ENCODE measurements at regions not wholly inside any gene's neighbourhood (a gene's known extent, or its start where the extent isn't known, plus 50 kb on each side); places are given as distances from the start of the nearest gene placed in this dataset.

DNA sequence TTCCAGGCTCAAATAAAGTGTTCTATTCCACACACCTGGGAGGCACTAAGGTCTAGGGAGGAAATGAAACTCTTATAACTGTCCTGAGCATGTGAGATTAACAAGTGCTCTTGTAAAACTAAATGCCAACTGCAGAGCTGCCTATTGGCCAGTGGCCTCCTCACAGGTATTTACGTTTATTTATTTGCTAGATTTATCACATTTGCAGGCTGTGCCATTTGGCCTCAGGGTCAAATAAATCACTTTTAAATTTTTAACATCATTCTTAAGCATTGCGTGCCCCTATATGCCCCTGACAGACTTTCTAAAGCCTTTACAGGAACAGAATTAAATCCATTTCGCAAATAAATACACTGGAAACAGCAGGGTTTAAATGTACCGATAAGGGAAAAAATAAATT is 381.8 kb upstream of the NFE2L3 start:
- Mint-ChIP-seq H3K27me3 (ENCODE audit: low read depth) (no peaks in the 10 kb centered on the region), H3K9me3 (ENCODE audit: low read depth) (peaks cover 6% of the 10 kb centered on the region), H3K4me1 (ENCODE audit: low read depth) (peaks cover 23% of the 10 kb centered on the region), H3K27ac (ENCODE audit: unreplicated experiment) (peak overlapping the region; percentile 64), H3K4me3 (ENCODE audit: unreplicated experiment) (no peak overlapping the region), H3K36me3 (ENCODE audit: low read depth) (peaks cover 1% of the 10 kb centered on the region)
- no peak for DNase-seq (ENCODE audit: low spot score)
- peak; percentile 6 for TF ChIP-seq CTCF (IDR thresholded peaks at IDR 0.05)

GRCh38 chr7:25770670-25771069 is 381.3 kb upstream of the NFE2L3 start:
- Mint-ChIP-seq H3K4me3 (ENCODE audit: unreplicated experiment) (no peak overlapping the region), H3K27ac (ENCODE audit: unreplicated experiment) (peak overlapping the region; percentile 64), H3K36me3 (ENCODE audit: low read depth) (peaks cover 1% of the 10 kb centered on the region), H3K4me1 (ENCODE audit: low read depth) (peaks cover 22% of the 10 kb centered on the region), H3K9me3 (ENCODE audit: low read depth) (peaks cover 6% of the 10 kb centered on the region), H3K27me3 (ENCODE audit: low read depth) (no peaks in the 10 kb centered on the region)
- DNase-seq (ENCODE audit: low spot score): no peak
- no peak for TF ChIP-seq CTCF (IDR thresholded peaks at IDR 0.05)

DNA sequence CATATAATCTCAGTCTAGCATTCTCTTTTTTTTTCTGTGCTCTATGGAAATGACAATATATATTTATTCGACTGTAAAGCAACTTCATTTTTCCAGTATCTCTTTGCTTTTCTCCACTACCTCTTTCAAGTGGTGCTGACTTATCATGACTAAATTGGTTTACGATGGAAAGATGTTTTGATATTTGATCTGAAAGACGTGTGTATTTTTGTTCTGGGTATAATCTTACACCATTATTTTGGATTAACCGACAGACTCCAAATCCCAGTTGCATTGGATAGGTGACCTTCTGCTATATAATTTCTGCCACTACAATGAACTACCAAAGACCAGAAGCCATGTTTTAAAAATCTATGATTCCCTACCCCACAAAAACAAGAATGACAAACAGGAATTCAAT is 380.5 kb upstream of the NFE2L3 start:
- peaks cover 1% of the 10 kb centered on the region for H3K36me3 Mint-ChIP-seq (ENCODE audit: low read depth)
- no peak for DNase-seq (ENCODE audit: low spot score)
- no peak for TF ChIP-seq CTCF (IDR thresholded peaks at IDR 0.05)
- peak overlapping the region; percentile 4 for H3K27ac Mint-ChIP-seq (ENCODE audit: unreplicated experiment)
- H3K4me1 Mint-ChIP-seq (ENCODE audit: low read depth): peaks cover 22% of the 10 kb centered on the region
- no peak overlapping the region for H3K4me3 Mint-ChIP-seq (ENCODE audit: unreplicated experiment)
- no peaks in the 10 kb centered on the region for H3K27me3 Mint-ChIP-seq (ENCODE audit: low read depth)
- H3K9me3 Mint-ChIP-seq (ENCODE audit: low read depth): peaks cover 6% of the 10 kb centered on the region

GRCh38 chr7:25772802-25773201 is 379.2 kb upstream of the NFE2L3 start:
- Mint-ChIP-seq H3K4me1 (ENCODE audit: low read depth) (peaks cover 23% of the 10 kb centered on the region), H3K9me3 (ENCODE audit: low read depth) (peaks cover 6% of the 10 kb centered on the region), H3K4me3 (ENCODE audit: unreplicated experiment) (no peak overlapping the region), H3K27ac (ENCODE audit: unreplicated experiment) (no peak overlapping the region), H3K36me3 (ENCODE audit: low read depth) (peaks cover 3% of the 10 kb centered on the region), H3K27me3 (ENCODE audit: low read depth) (no peaks in the 10 kb centered on the region)
- DNase-seq (ENCODE audit: low spot score): no peak
- TF ChIP-seq CTCF (IDR thresholded peaks at IDR 0.05): no peak

DNA sequence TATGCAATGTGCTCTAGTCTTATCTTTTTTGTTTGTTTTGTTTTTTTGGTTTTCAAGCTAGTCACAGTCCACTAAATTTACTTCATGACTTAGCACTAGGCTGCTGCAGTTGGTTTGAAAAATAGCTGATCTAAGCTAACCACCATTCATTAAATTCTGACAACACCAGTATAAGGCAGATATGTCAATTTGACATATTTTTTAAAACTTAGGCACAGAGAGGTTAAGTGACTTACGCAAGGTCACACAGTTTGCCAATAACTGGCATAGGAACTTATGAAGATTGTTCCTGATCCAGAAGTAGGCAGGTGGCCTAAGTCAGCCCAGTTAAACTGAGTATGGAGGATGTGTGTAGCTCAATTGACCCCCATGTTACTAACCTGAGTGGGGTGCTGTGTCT is 377.3 kb upstream of the NFE2L3 start:
- Mint-ChIP-seq H3K27me3 (ENCODE audit: low read depth) (no peaks in the 10 kb centered on the region), H3K9me3 (ENCODE audit: low read depth) (peaks cover 6% of the 10 kb centered on the region), H3K4me3 (ENCODE audit: unreplicated experiment) (no peak overlapping the region), H3K36me3 (ENCODE audit: low read depth) (peaks cover 3% of the 10 kb centered on the region), H3K4me1 (ENCODE audit: low read depth) (peaks cover 34% of the 10 kb centered on the region), H3K27ac (ENCODE audit: unreplicated experiment) (no peak overlapping the region)
- DNase-seq (ENCODE audit: low spot score): no peak
- TF ChIP-seq CTCF (IDR thresholded peaks at IDR 0.05): no peak

Measured in chondrocyte (in vitro differentiated cells).